ENCODE measurements at regions not wholly inside any gene's neighbourhood (a gene's known extent, or its start where the extent isn't known, plus 50 kb on each side); places are given as distances from the start of the nearest gene placed in this dataset.

GRCh38 chr2:129895061-129895460, 84.4 kb upstream of the RAB6C start:
- no peak overlapping the region for H3K4me2 ChIP-seq (ENCODE audit: extremely low read depth, insufficient read depth, low read length)
- H3K4me3 ChIP-seq (replicated peaks in 1 of 4; ENCODE audit: control extremely low read depth in 1 of 4, insufficient read depth in 1 of 4, low read depth in 3 of 4, low read length in 4 of 4): no peak overlapping the region
- H3K27ac ChIP-seq (ENCODE audit: insufficient read depth, low read length): no peak overlapping the region
- H3K27me3 ChIP-seq (ENCODE audit: control insufficient read depth, insufficient read depth, low read length): no peaks in the 10 kb centered on the region
- H4K20me1 ChIP-seq (ENCODE audit: control insufficient read depth, extremely low read depth, insufficient read depth, low read length): no peaks in the 10 kb centered on the region
- H3K9me3 ChIP-seq (ENCODE audit: control insufficient read depth, insufficient read depth, low read depth, low read length): no peaks in the 10 kb centered on the region
- H3K4me1 ChIP-seq (ENCODE audit: control insufficient read depth, extremely low read depth, insufficient read depth, low read length): no peaks in the 10 kb centered on the region
- no peak overlapping the region for H2AFZ ChIP-seq (ENCODE audit: low read length)
- H3K36me3 ChIP-seq (ENCODE audit: control insufficient read depth, insufficient read depth, low read length): no peaks in the 10 kb centered on the region
- no peak for DNase-seq (ENCODE audit: low read depth in 2 of 2)
- no peak overlapping the region for H3K9ac ChIP-seq (ENCODE audit: insufficient read depth, low read length)
- H3K79me2 ChIP-seq (ENCODE audit: control insufficient read depth, insufficient read depth, low read length): no peaks in the 10 kb centered on the region
- TF ChIP-seq CTCF (conservative IDR thresholded peaks at IDR 0.05 in 1 of 2, IDR thresholded peaks at IDR 0.05 in 1 of 2; ENCODE audit: low read depth in 1 of 2, low read length in 2 of 2) (no peak), EZH2 (IDR thresholded peaks at IDR 0.05; ENCODE audit: low read length, missing control alignments) (no peak)

GRCh38 chr2:129895526-129896082, 83.9 kb upstream of the RAB6C start:
- H3K27me3 ChIP-seq (ENCODE audit: control insufficient read depth, insufficient read depth, low read length): no peaks in the 10 kb centered on the region
- no peak overlapping the region for H2AFZ ChIP-seq (ENCODE audit: low read length)
- no peaks in the 10 kb centered on the region for H3K36me3 ChIP-seq (ENCODE audit: control insufficient read depth, insufficient read depth, low read length)
- TF ChIP-seq EZH2 (IDR thresholded peaks at IDR 0.05; ENCODE audit: low read length, missing control alignments) (no peak), CTCF (conservative IDR thresholded peaks at IDR 0.05 in 1 of 2, IDR thresholded peaks at IDR 0.05 in 1 of 2; ENCODE audit: low read depth in 1 of 2, low read length in 2 of 2) (no peak)
- H3K4me1 ChIP-seq (ENCODE audit: control insufficient read depth, extremely low read depth, insufficient read depth, low read length): no peaks in the 10 kb centered on the region
- no peaks in the 10 kb centered on the region for H3K79me2 ChIP-seq (ENCODE audit: control insufficient read depth, insufficient read depth, low read length)
- no peak overlapping the region for H3K4me3 ChIP-seq (replicated peaks in 1 of 4; ENCODE audit: control extremely low read depth in 1 of 4, insufficient read depth in 1 of 4, low read depth in 3 of 4, low read length in 4 of 4)
- H4K20me1 ChIP-seq (ENCODE audit: control insufficient read depth, extremely low read depth, insufficient read depth, low read length): no peaks in the 10 kb centered on the region
- H3K4me2 ChIP-seq (ENCODE audit: extremely low read depth, insufficient read depth, low read length): no peak overlapping the region
- no peak for DNase-seq (ENCODE audit: low read depth in 2 of 2)
- no peaks in the 10 kb centered on the region for H3K9me3 ChIP-seq (ENCODE audit: control insufficient read depth, insufficient read depth, low read depth, low read length)
- H3K27ac ChIP-seq (ENCODE audit: insufficient read depth, low read length): no peak overlapping the region
- H3K9ac ChIP-seq (ENCODE audit: insufficient read depth, low read length): no peak overlapping the region

- DNase-seq (ENCODE audit: low read depth in 2 of 2): no peak
- Histone ChIP-seq H3K4me2 (ENCODE audit: extremely low read depth, insufficient read depth, low read length) (no peak overlapping the region), H3K36me3 (ENCODE audit: control insufficient read depth, insufficient read depth, low read length) (no peaks in the 10 kb centered on the region), H3K27me3 (ENCODE audit: control insufficient read depth, insufficient read depth, low read length) (no peaks in the 10 kb centered on the region), H3K27ac (ENCODE audit: insufficient read depth, low read length) (no peak overlapping the region), H4K20me1 (ENCODE audit: control insufficient read depth, extremely low read depth, insufficient read depth, low read length) (no peaks in the 10 kb centered on the region), H3K4me3 (replicated peaks in 1 of 4; ENCODE audit: control extremely low read depth in 1 of 4, insufficient read depth in 1 of 4, low read depth in 3 of 4, low read length in 4 of 4) (no peak overlapping the region), H3K4me1 (ENCODE audit: control insufficient read depth, extremely low read depth, insufficient read depth, low read length) (no peaks in the 10 kb centered on the region), H3K9me3 (ENCODE audit: control insufficient read depth, insufficient read depth, low read depth, low read length) (no peaks in the 10 kb centered on the region), H3K9ac (ENCODE audit: insufficient read depth, low read length) (no peak overlapping the region), H2AFZ (ENCODE audit: low read length) (no peak overlapping the region), H3K79me2 (ENCODE audit: control insufficient read depth, insufficient read depth, low read length) (no peaks in the 10 kb centered on the region)
- no peak for TF ChIP-seq EZH2 (IDR thresholded peaks at IDR 0.05; ENCODE audit: low read length, missing control alignments)
- TF ChIP-seq CTCF (conservative IDR thresholded peaks at IDR 0.05 in 1 of 2, IDR thresholded peaks at IDR 0.05 in 1 of 2; ENCODE audit: low read depth in 1 of 2, low read length in 2 of 2): no peak
Observed at GRCh38 chr2:129896226-129897100, 83.0 kb upstream of the RAB6C start.
